NCI-H1436 treated with DMSO at 0.1 percent for 48 hours (cell line): ENCODE measurements at regions not wholly inside any gene's neighbourhood (a gene's known extent, or its start where the extent isn't known, plus 50 kb on each side); places are given as distances from the start of the nearest gene placed in this dataset.

Experiments used
- DNase-seq: peaks from one replicate; lab custom pipeline; 2025; lab: John Stamatoyannopoulos, UW

DNA sequence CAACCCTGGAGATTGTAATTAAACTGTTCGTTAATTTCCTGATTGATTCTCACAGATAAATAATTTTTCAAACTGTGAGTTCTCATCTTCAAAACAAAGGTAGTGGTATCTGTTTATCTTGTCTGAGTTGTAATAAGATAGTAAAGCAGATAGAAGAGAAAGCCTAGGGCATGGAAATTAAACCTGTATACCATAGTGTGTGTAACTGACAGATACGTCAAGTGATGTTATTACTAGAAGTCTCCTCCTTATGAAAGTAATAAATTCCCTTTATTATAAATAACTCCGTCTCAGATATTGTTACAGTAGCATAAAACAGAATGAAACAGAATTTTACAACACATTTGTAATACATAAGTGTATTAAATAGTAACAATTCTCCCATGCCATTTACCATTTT lies 1065.1 kb downstream of the SLITRK1 start:
- DNase-seq, result no peak

DNA sequence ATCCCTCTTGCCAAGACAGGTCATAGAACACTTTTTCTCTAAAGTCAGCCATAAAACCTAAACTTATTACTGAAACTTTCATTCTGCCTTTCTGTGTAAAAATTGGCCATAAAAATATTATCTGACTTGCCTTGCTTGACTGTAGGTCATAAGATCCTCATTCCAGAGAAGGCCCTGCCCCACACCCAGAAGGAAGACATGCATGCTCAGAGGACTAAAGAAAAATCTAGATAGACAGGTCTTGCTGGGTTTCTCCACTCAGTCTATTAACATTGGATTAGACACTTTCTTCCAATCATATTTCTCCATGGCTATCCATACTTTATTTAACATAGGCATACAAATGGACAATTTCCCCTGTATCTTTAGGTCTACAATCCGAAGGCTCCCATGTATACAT lies 1066.5 kb downstream of the SLITRK1 start:
- no peak for DNase-seq

DNA sequence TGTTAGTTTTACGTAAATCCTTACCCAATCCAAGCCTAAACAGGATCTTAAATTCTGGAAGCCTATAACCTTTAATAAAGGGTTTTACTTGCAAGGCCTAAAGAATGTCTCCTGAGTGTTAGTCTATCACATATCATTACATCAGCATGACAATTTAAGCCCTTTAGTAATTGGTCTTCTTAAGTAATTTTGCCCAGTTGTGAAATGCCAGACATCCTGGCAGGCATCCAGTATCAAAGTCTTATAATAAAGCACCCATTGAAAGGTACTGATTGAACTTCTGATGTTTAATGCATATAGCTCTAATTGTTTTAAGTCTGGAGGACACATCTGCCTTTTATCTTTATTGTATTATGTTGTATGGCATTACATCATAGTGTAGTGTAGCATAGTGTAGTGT lies 1078.9 kb downstream of the SLITRK1 start:
- no peak for DNase-seq

DNA sequence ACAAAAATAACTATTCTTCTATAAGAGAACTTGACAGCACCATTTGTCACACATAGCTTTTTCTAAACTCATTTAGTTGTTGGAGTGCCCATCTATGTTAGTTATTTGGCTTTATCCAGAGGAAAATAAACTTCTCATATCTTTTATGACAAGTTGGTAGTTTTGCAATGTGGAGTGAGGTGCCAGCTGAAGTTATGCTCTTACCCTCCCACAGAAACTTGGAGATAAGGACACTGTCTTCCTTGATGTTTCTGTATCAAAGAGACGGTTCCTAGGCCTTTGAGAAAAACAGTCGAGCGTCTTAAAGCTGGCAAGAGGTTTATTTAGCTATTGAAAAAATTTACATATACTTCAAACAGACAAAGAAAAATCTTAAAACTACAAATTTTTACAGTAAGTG lies 1079.7 kb downstream of the SLITRK1 start:
- no peak for DNase-seq

DNA sequence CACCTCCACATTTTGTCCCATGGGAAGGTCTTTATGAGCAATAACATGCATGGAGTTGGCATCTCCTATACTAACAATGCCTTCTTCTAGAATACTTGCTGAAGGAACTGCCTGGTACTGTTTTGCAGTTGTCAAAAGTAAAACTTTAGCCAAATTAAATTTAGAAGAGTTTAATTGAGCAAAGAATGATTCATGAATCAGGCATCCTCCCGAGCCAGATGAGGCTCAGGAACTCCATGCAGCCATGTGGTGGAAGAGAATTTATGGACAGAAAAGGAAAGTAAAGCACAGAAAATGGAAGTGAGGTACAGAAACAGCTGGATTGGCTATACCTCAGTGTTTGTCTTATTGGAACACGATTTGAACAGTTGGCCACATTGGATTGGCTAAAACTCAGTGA lies 1081.9 kb downstream of the SLITRK1 start:
- no peak for DNase-seq

DNA sequence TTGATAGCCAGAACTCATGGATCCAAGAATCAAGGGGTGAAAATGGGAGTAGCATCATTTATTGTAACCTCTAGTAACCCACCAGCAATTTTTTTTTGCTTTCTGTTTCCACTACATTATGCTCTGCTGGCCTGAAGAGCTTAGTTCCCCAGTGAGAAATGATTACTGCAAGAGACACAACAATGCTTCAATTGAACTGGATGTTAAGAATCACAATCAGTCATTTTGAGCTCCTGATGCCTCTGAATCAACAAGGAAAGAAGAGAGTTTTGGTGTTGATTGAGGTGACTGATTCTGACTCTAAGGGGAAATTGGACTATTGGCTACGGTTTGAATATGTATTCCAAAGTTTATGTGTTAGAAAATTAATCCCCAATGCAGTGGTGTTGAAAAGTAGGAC lies 1084.4 kb downstream of the SLITRK1 start:
- no peak for DNase-seq

DNA sequence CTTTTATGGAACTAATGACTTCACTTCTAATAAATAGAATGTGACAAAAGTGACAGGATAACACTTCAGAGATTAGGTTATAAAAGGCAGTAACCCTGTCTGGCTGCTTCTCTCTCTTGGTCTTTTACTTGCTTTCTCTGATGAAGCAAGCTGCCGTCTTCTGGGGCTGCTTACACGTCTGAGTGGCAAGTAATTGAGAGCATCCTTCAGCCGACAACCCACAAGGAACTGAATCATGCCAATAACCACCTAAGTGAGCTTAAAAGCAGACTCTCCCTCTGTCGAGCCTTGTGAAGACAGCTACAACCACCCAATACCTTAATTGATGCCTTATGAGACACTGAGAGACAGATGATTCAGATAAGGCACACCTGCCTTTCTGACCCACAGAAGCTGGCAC lies 1091.2 kb downstream of the SLITRK1 start:
- DNase-seq, result no peak

DNA sequence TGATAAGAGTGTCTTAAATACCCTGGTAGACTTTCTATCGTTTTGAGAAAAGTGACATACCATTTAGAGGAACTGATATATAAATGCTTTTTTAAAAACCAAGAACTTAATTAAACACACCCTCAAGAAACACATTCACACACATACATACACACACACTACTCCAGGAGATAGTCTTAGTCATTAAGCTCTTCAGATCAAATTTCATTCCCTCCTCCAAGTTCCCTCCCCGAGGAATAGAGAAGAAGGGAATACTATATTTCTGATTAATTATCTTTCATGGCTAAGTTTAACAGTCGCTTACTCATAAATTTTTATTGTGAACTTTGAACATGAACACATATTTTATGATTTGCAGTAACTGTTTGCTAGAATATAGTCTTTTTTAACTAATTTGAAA lies 1109.5 kb downstream of the SLITRK1 start:
- DNase-seq, result no peak

DNA sequence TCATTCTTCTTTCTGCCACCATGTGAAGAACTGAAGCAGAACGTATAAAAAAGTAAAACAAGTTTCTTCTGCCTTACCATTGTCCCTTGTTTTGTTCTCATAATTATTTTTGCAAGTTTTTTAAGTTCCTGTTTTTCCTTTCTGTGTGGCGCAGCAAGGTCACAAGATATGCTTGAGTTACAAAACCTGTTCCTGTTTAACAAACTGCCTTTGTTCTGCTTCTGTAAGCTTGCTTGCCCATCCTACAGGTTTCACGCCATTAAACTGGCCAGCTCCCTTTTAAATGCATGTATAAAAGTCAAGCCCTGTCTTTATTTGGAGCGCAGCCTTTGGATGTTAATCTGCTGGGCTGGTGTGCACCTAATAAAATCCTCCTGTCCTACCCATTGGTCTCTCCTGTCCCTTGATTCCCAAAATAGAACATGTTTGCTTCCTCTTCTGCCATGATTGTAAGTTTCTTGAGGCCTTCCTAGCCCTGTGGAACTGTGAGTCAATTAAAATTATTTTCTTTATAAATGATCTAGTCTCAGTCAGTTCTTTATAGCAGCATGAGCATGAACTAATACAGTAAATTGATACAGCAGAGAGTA lies 1115.4 kb downstream of the SLITRK1 start:
- DNase-seq, result no peak

DNA sequence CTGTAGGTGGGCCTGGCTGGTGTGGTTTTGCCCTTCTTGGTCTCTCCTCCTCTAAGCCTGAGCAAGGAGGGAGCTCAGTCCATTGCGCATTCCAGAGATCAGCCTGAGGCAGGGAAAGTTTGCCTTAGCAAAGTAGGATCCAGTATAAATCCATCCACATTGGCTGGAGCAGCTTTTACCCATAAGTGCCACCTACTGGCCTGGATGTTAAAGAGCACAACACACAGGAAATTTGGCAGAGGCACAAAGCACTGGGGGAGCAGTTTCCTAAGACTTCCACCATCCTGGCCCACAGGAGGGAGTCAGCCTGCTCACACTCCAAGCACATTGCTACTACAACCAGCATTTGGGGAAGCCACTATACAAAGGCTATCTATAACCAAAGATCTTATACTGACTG lies 1124.2 kb downstream of the SLITRK1 start:
- DNase-seq, result no peak

DNA sequence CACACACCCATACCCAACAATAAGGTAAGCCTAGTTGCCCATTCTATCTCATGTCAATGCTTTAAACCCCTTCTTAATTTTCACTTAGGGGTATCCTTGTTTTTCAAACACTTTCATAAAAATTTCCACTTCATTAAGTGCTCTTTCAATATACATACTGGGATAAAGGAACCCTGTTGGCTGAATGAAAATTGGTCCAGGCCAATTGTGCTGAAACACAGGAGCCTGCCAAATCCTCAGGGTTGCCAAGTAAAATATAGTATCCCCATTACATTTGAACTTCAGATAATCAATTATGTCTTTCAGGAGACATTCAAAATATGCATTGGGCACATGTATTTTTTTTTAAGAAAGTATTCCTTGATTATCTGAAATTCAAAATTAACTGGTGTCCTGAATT lies 1131.1 kb downstream of the SLITRK1 start:
- DNase-seq, result no peak

DNA sequence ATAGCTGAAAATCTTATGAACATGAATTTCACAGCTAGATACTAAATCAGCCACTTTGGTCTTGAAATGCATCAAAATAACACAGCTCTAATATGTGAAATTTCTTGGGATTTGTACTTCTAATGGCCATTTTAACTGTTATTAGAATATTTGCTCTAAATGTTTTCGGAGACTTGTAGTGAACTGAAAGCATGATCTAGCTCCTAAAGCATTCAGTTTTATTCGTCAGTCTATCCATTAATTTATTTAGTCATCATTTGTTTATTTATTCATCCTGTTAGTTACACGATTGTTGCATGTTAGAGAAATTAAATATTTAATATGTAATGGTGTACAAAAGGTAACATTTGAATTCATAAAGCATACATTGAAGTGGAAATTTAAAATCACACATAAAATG lies 1132.7 kb downstream of the SLITRK1 start:
- DNase-seq, result no peak

DNA sequence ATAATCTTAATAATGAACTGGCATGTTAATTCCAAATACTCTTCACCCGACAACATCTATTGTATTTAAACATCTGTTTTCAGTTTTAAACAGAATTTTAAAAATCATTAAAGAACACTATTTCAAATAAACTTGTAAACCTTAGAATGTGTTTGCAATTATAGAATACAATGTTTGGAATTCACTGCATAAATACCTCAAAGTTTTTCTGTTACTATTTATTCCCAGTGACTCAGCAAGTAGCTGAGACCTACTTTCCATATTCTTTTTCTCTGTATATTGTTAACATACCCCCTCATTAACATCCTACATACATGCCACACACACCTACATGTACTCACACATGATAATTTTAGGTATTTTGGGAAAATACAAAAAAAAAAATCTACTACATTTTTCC lies 1134.3 kb downstream of the SLITRK1 start:
- no peak for DNase-seq

DNA sequence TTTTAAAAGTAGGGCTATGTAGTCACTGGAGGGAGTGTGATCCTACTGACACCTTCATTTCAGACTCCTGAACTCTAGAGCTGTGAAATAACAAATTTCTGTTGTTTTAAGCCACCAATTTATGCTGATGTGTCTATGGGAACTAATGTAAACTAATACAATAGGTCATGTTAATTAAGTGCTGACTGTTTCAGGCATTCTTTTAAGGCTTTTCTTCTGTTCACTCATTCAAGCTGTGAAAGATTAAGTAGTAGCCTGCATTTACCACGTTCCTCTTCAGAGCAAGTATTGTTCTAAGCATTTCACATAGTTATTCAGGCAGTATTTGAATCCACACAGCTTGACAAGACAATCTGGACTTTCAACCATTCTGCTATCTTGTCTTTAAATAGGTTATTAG lies 1135.0 kb downstream of the SLITRK1 start:
- DNase-seq, result no peak

DNA sequence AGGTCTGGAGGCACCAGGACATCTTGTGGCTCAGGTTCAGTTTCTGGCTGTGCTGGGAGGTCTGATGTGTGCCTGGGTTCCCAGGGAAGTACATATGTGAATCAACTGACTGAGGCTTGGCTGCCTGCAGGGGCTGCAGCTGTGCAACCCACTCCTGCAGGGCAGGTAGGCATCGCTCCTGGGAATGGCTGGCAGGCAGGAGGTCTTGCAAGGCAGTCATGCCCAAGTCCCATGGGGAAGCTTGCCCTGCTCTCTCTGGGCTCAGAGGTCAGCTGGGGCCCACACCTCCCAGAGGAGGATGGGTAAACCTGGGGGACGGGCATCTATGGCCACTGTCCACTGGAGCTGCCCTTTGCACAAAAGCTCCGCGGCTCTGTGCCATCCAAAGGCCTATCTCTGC lies 1141.8 kb downstream of the SLITRK1 start:
- DNase-seq, result no peak

DNA sequence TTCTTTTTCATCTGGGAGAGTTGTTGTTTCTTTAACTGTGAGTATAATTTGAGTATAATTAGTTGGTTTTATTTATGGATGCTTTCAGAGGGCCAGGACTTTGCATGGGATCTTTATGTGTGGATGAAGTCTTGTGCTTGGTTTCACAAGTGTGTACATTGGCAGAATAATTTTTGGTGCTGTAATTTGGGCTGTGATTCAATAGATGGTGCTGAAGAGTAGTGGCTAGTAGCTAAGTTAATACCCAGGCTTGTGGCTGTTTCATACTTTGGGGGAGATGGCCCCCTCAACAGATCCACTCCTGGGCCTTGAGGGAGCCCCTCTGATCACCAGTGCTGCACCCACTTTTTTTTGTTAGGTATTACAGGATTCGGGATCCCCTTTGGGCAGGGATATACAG lies 1142.4 kb downstream of the SLITRK1 start:
- DNase-seq, result no peak

DNA sequence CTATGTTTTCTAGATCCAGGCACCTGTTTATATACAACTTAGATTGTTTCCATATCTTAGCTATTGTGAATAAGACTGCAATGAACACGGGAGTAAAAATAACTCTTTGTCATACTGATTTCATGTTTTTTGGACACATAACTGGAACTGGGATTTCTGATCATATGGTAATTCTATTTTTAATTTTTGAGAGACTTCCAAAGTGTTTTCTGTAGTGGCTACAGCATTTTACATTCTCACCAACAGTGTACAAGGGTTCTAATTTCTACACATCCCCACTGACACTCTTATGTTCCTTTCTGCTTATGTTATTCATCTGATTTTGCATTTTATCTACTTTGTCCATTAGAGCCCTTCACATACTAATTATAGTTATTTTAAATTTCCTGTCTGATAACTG lies 1152.9 kb downstream of the SLITRK1 start:
- no peak for DNase-seq

DNA sequence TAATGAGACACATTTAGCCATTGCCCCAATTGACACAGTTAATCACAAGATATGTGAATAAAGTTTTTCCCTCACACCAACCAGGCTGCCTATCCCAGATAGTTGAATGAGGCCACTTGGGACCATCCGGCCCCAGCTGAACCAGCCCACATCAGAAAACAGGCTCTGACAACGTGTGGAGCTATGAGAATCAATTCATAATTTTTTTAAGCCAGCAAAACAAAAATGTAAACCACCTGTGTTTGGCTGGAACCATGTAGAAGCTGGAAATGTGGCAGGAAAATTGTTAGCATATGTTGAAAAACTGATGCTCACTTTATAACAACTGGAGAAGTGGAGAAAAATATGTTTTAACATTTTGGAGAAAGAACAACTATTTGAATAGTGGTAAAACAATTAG lies 1161.3 kb downstream of the SLITRK1 start:
- no peak for DNase-seq

DNA sequence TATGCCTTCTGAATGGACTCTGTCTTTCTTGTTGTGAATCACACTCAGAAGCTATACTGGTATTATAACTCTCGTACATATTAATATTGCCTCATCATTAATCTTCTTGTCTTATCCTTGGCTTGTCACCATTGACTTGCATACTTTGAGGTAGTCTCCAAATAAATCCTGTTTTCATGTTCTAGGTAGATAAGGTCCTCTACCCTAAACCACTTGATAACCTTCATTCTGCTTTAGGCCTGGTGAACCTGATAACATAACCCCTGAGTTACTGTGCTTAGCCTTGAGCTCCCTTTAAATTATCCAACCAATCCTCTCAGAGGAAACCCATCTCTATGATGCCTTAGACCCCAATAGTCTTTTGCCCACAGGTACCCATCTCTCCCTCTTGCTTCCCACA lies 1162.3 kb downstream of the SLITRK1 start:
- no peak for DNase-seq

DNA sequence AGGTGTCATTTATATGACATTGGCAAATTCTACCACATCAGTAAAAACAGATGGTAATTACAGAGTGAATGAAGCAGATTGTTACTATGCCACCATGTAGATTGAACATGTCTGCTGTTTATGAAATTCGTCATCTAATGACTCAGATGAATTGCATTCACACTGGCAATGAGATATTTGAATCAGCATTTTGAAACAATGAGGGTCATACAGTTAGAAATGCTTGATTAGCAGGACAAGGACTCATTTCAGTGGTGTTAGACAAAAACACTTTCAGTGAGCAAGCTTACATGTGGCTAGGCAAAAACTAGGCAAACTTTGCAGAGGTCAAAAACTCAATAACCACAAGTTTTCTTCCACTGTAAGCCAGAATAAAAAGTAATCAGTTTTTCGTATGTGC lies 1165.0 kb downstream of the SLITRK1 start:
- DNase-seq, result no peak

DNA sequence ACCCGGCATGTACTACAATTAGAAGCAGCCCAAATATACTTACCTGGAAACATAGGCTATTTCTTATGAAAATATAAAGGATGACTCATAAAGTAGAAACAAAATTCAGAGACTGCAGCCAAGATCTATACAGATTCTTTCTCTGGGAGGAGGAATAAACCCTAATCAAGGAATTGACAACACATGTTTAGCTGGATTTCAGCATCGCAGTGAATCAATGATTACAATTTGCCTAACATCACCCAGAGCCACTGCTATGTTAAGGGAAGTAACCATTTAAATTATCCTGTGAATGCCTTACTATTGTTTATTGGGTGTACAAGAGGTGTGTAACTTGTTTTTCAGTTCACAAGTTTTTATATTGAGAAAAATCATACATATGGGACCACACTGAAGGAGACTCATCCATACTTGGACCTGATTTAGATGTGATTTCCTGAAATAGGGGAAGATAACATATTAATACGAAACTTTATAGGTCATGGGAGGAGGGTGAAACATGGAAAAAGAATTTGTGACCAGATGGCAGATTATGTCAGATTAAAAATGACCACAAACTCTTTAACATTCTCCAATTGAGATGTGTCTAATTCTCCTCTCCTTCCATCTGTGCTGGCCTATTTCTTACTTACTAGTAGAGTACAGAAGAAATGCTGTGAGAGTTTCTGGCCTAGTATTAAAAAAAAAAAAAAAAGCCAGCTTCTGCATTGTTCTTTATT lies 1168.4 kb downstream of the SLITRK1 start:
- DNase-seq, result no peak

DNA sequence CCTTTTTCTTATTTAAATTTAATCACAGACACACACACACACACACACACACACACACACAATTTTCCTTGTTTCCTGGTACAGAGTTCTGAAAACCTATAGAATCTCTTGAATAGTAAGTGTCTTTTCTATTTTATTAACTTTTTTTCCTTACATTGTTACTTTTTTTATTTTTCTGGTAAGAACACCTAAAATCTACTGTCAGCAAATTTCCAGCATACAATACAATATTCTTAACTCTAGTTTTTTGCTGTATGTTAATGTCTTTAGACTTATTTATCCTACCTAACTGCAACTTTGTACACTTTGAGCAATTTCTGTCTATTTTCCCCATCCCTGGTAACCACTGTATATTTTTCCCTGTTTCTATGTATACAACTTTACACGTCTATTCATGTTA lies 1179.8 kb downstream of the SLITRK1 start:
- no peak for DNase-seq

DNA sequence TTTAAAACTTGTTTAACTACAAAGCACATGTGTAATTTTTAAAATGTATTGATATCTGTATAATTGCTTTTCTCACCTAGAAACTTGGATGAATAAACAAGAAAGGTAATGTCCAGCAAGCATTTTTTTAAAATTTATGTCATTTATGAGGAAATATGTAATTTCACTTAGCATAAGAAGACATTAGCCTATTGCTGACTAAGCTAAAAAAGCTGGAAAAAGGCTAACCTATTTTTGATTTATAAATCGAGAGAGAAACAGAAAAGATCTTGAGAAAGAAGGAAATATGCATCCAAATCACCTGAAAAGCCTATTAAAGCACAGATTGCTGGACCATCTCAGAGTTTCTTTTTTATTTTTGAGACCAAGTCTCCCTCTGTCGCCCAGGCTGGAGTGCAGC lies 1181.3 kb downstream of the SLITRK1 start:
- DNase-seq, result no peak

DNA sequence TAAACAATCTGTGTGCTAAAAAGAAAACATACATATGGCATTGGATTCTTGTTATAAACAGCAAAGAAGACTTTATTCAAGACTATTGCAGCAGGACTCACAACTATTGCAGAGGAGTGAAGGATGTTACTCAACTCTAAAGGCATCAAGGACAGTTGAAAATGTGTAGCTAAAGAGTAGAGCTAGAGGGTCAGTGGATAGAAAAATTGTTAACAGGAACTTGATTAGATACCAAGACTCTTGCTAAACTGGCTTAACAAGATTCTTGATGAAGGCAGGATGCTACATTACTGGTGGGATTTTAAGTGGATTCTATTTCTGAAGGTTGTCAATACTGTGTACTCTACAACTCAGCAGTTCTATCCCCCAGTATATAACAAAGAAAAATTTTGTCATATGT lies 1183.3 kb downstream of the SLITRK1 start:
- DNase-seq, result no peak
